Endothelial cell of umbilical vein (primary cell): ENCODE measurements at regions not wholly inside any gene's neighbourhood (a gene's known extent, or its start where the extent isn't known, plus 50 kb on each side); places are given as distances from the start of the nearest gene placed in this dataset.

Source experiments
- BruUV-seq: library from RNA; stranded (reverse); fragments of 400-500 nt; replicated peaks from 2 replicates; lab custom pipeline; 2021; lab: Mats Ljungman, UMichigan
- CTCF ChIA-PET: fragments of 300-600, 350-600 bp; sonication (Branson Sonifier 250); formaldehyde crosslinking; loops from one replicate; lab custom pipeline; 2021; ENCODE audit warnings: antibody characterized with exemption, inconsistent platforms; lab: Charles Lee
- POLR2A ChIA-PET: fragments of 300-600, 350-600 bp; sonication (Branson Sonifier 250); formaldehyde crosslinking; loops from one replicate; lab custom pipeline; 2021; ENCODE audit warnings: antibody characterized with exemption, inconsistent platforms; lab: Charles Lee
- DNase-seq: peaks from one replicate; pipeline ENCODE4 v3.0.0-alpha.2; 2011; ENCODE audit warnings: low read depth, low spot score
- FAIRE-seq: peaks from 2 replicates; lab custom pipeline; 2011; peaks lifted over from hg19 to GRCh38; lab: Jason Lieb, UNC
- H2AFZ ChIP-seq: 2 replicates; pipeline ENCODE4 v1.6.0; 2012; ENCODE audit warnings: low read depth, low read length, control low read depth, inconsistent platforms
- H3K27ac ChIP-seq: 2 replicates; pipeline ENCODE4 v1.5.1; 2011; ENCODE audit warnings: low read depth, mild to moderate bottlenecking, control low read depth, low read length, moderate library complexity; ENCODE audit not compliant: insufficient read depth
- H3K27me3 ChIP-seq, 2 experiments: 2 replicates each; pipeline versions ENCODE4 v1.6.0 to v1.6.1; 2011; ENCODE audit warnings: low read length in 2 of 2, mixed read lengths in 1 of 2; ENCODE audit not compliant: control insufficient read depth in 2 of 2, insufficient read depth in 2 of 2
- H3K36me3 ChIP-seq, 2 experiments: 2 replicates in 1 of 2; 3 replicates in 1 of 2; pipeline ENCODE4 v1.5.1; 2011; ENCODE audit warnings: low read length in 2 of 2, mild to moderate bottlenecking in 1 of 2, moderate library complexity in 1 of 2; ENCODE audit not compliant: control insufficient read depth in 2 of 2, insufficient read depth in 2 of 2; ENCODE audit errors: extremely low read depth in 1 of 2
- H3K4me1 ChIP-seq: 3 replicates; pipeline ENCODE4 v1.5.1; 2011; ENCODE audit warnings: mild to moderate bottlenecking, low read length; ENCODE audit not compliant: control insufficient read depth, insufficient read depth; ENCODE audit errors: extremely low read depth
- H3K4me2 ChIP-seq: 2 replicates; pipeline ENCODE4 v1.6.1; 2011; ENCODE audit warnings: low read length, control low read depth, mixed read lengths; ENCODE audit not compliant: insufficient read depth
- H3K4me3 ChIP-seq, 3 experiments: fragments of 200-600 bp in 1 of 3; sonication (generic), shearing (Covaris generic) in 1 of 3; replicated peaks in 1 of 3; 2 replicates each; pipeline ENCODE4 v1.5.1; 2011 to 2016; ENCODE audit warnings: control low read depth in 3 of 3, low read length in 3 of 3, mild to moderate bottlenecking in 2 of 3, inconsistent platforms in 1 of 3, low read depth in 1 of 3, moderate library complexity in 1 of 3; ENCODE audit not compliant: insufficient read depth in 1 of 3
- H3K79me2 ChIP-seq: 2 replicates; pipeline ENCODE4 v1.6.0; 2012; ENCODE audit warnings: low read length, inconsistent platforms; ENCODE audit not compliant: control insufficient read depth, insufficient read depth
- H3K9ac ChIP-seq: replicated peaks from 2 replicates; pipeline ENCODE3; 2011; ENCODE audit warnings: low read length, control low read depth; ENCODE audit not compliant: insufficient read depth; ENCODE audit errors: extremely low read depth
- H3K9me1 ChIP-seq: replicated peaks from 3 replicates; pipeline ENCODE4 v1.6.0; 2011; ENCODE audit warnings: mild to moderate bottlenecking, low read length; ENCODE audit not compliant: control insufficient read depth, insufficient read depth; ENCODE audit errors: extremely low read depth
- H3K9me3 ChIP-seq: replicated peaks from 2 replicates; pipeline ENCODE4 v1.5.1; 2012; ENCODE audit warnings: low read length, inconsistent platforms; ENCODE audit not compliant: control insufficient read depth, insufficient read depth
- H4K20me1 ChIP-seq: replicated peaks from 2 replicates; pipeline ENCODE3; 2011; ENCODE audit warnings: mild to moderate bottlenecking, low read length; ENCODE audit not compliant: control insufficient read depth, insufficient read depth; ENCODE audit errors: extremely low read depth
- CTCF ChIP-seq, 2 donors: IDR thresholded peaks; 1 replicate in 1 of 2; 2 replicates in 1 of 2; pipeline ENCODE4 v1.5.1; 2011; ENCODE audit warnings: low read length in 2 of 2, mild to moderate bottlenecking in 2 of 2, moderate library complexity in 2 of 2, control low read depth in 1 of 2, inconsistent platforms in 1 of 2, low read depth in 1 of 2; ENCODE audit not compliant: insufficient read depth in 1 of 2; ENCODE audit errors: extremely low read depth in 1 of 2
- EZH2 ChIP-seq: IDR thresholded peaks from 2 replicates; pipeline ENCODE4 v1.6.1; 2012; ENCODE audit warnings: borderline replicate concordance, low read depth, mild to moderate bottlenecking, moderate library complexity, low read length, inconsistent platforms; ENCODE audit not compliant: severe bottlenecking
- FOS ChIP-seq: IDR thresholded peaks from 2 replicates; pipeline ENCODE4 v1.6.1; 2011; ENCODE audit warnings: mild to moderate bottlenecking, low read length, moderate library complexity, borderline replicate concordance; ENCODE audit not compliant: insufficient read depth
- GATA2 ChIP-seq: IDR thresholded peaks from 2 replicates; pipeline ENCODE4 v1.7.0; 2011; ENCODE audit warnings: low read depth, mild to moderate bottlenecking, moderate library complexity, mixed read lengths, low read length; ENCODE audit not compliant: insufficient read length, insufficient read depth
- JUN ChIP-seq: IDR thresholded peaks from 2 replicates; pipeline ENCODE4 v1.6.1; 2011; ENCODE audit warnings: borderline replicate concordance, low read depth; ENCODE audit not compliant: insufficient read length, insufficient read depth
- MAX ChIP-seq: IDR thresholded peaks from 2 replicates; pipeline ENCODE4 v1.6.1; 2011; ENCODE audit not compliant: insufficient read depth, insufficient read length
- MYC ChIP-seq: IDR thresholded peaks from one replicate; pipeline ENCODE4 v1.6.1; 2011; ENCODE audit warnings: mild to moderate bottlenecking, low read depth, low read length
- dilution Hi-C: fragments of 300-500 bp; cut with MboI; formaldehyde crosslinking; loops from one replicate; pipeline ENCODE4 v1.15.0; 2019; ENCODE audit warnings: low sequenced_read_pairs; ENCODE audit not compliant: extremely low pct_ligation_motif_present
- intact Hi-C: fragments of 100-400 bp; cut with micrococcal nuclease; formaldehyde crosslinking; loops from one replicate; pipeline ENCODE4 v1.10.0; 2022

GRCh38 chr4:120144634-120145033, 78.0 kb upstream of the MAD2L1 start:
- no peak overlapping the region for H3K9ac ChIP-seq
- FAIRE-seq (no peak), DNase-seq (no peak)
- ChIA-PET POLR2A (no interaction called here), CTCF (interaction anchor here (2.0 kb wide), 1 partner anchor 11 kb away, joined by 7 read pairs; no protein-coding TSS in a partner anchor)
- no peak overlapping the region for H3K4me3 ChIP-seq
- no peak overlapping the region for H3K4me2 ChIP-seq
- no peak overlapping the region for H2AFZ ChIP-seq
- no peaks in the 10 kb centered on the region for H4K20me1 ChIP-seq
- no peaks in the 10 kb centered on the region for H3K36me3 ChIP-seq
- no peaks in the 10 kb centered on the region for H3K27me3 ChIP-seq
- H3K9me3 ChIP-seq, result no peaks in the 10 kb centered on the region
- dilution Hi-C loops (no loop called here), intact Hi-C loops (no loop called here)
- H3K27ac ChIP-seq, result no peak overlapping the region
- no TSS peak for BruUV-seq
- no peaks in the 10 kb centered on the region for H3K79me2 ChIP-seq
- H3K4me1 ChIP-seq, result no peaks in the 10 kb centered on the region
- TF ChIP-seq MYC (no peak), GATA2 (no peak), JUN (no peak), FOS (no peak), CTCF (IDR thresholded peaks at IDR 0.05; ENCODE audit: extremely low read depth in 1 of 2, insufficient read depth in 1 of 2, low read depth in 1 of 2, low read length in 2 of 2) (no peak), MAX (no peak), EZH2 (no peak)
- H3K9me1 ChIP-seq, result no peaks in the 10 kb centered on the region
